B cell (primary cell): ENCODE measurements at regions not wholly inside any gene's neighbourhood (a gene's known extent, or its start where the extent isn't known, plus 50 kb on each side); places are given as distances from the start of the nearest gene placed in this dataset.

ENCODE experiments used
- ATAC-seq: fragments of 200-7000 bp; cut with Tn5 transposase; one replicate; pipeline ENCODE4 v1.10.0; 2021; ENCODE audit warnings: low read depth, mild to moderate bottlenecking, moderate number of reproducible peaks, moderate library complexity
- CTCF ChIA-PET: fragments of 350-600 bp; sonication (Branson Sonifier 250); formaldehyde crosslinking; loops from one replicate; lab custom pipeline; 2021; ENCODE audit warnings: antibody characterized with exemption, inconsistent platforms; lab: Charles Lee
- POLR2A ChIA-PET: fragments of 350-600 bp; sonication (Branson Sonifier 250); formaldehyde crosslinking; loops from one replicate; lab custom pipeline; 2021; ENCODE audit warnings: antibody characterized with exemption; lab: Charles Lee
- DNase-seq: peaks from one replicate; pipeline ENCODE4 v3.0.0; 2013
- H2AFZ ChIP-seq: 2 replicates; pipeline ENCODE4 v1.6.1; 2012; ENCODE audit warnings: mild to moderate bottlenecking, low read depth, low read length; ENCODE audit not compliant: insufficient read depth, poor library complexity, severe bottlenecking
- H3K27ac ChIP-seq, 2 donors: 1 replicate in 1 of 2; 2 replicates in 1 of 2; pipeline ENCODE4 v1.5.1; 2012 to 2013; ENCODE audit warnings: low read length in 2 of 2, mild to moderate bottlenecking in 2 of 2, moderate library complexity in 1 of 2
- H3K27me3 ChIP-seq, 4 experiments: fragments of 200-600 bp in 1 of 4; sonication (generic) in 1 of 4; replicated peaks in 1 of 4; 1 replicate in 2 of 4; 2 replicates in 2 of 4; pipeline versions ENCODE4 v1.6.1 to v1.7.0; 2013 to 2016; ENCODE audit warnings: low read length in 3 of 4, mild to moderate bottlenecking in 2 of 4, mixed read lengths in 1 of 4, moderate library complexity in 1 of 4; ENCODE audit not compliant: insufficient read depth in 4 of 4, control insufficient read depth in 3 of 4; ENCODE audit errors: control extremely low read depth in 1 of 4
- H3K36me3 ChIP-seq, 2 experiments: replicated peaks in 1 of 2; 1 replicate in 1 of 2; 2 replicates in 1 of 2; pipeline versions ENCODE4 v1.6.1 to v1.7.1; 2013; ENCODE audit warnings: low read length in 1 of 2; ENCODE audit not compliant: insufficient read depth in 2 of 2, control insufficient read depth in 1 of 2; ENCODE audit errors: control extremely low read depth in 1 of 2, extremely low read depth in 1 of 2
- H3K4me1 ChIP-seq, 2 donors: fragments of 200-600 bp in 1 of 2; sonication (generic) in 1 of 2; 1 replicate in 1 of 2; 2 replicates in 1 of 2; pipeline versions ENCODE4 v1.5.1 to v1.6.1; 2013 to 2017; ENCODE audit warnings: low read length in 2 of 2; ENCODE audit not compliant: control insufficient read depth in 2 of 2, insufficient read depth in 2 of 2
- H3K4me2 ChIP-seq: replicated peaks from 2 replicates; pipeline ENCODE3; 2012; ENCODE audit warnings: mild to moderate bottlenecking, low read depth, low read length; ENCODE audit not compliant: poor library complexity, severe bottlenecking
- H3K4me3 ChIP-seq, 5 experiments: fragments of 200-600 bp in 1 of 5; sonication (generic) in 1 of 5; 1 replicate in 3 of 5; 2 replicates in 2 of 5; pipeline versions ENCODE4 v1.5.1 to v1.7.0; 2011 to 2016; ENCODE audit warnings: low read length in 4 of 5, mild to moderate bottlenecking in 4 of 5, low read depth in 2 of 5, control low read depth in 1 of 5, moderate library complexity in 1 of 5; ENCODE audit not compliant: insufficient read depth in 1 of 5; ENCODE audit errors: control extremely low read depth in 1 of 5, extremely low read depth in 1 of 5
- H3K79me2 ChIP-seq: fragments of 200-600 bp; sonication (generic); one replicate; pipeline ENCODE4 v1.6.0; 2016; ENCODE audit warnings: low read length; ENCODE audit not compliant: control insufficient read depth, insufficient read depth
- H3K9ac ChIP-seq: fragments of 200-600 bp; sonication (generic); 2 replicates; pipeline ENCODE4 v1.6.1; 2017; ENCODE audit warnings: mild to moderate bottlenecking, low read length, moderate library complexity
- H3K9me3 ChIP-seq, 3 donors: one replicate each; pipeline versions ENCODE4 v1.6.1 to v1.7.1; 2013; ENCODE audit warnings: low read length in 2 of 3; ENCODE audit not compliant: control insufficient read depth in 2 of 3, insufficient read depth in 1 of 3; ENCODE audit errors: control extremely low read depth in 1 of 3
- H4K20me1 ChIP-seq: 2 replicates; pipeline ENCODE4 v1.6.0; 2012; ENCODE audit warnings: mild to moderate bottlenecking, low read length; ENCODE audit not compliant: insufficient read depth, control insufficient read depth, poor library complexity, severe bottlenecking
- H3K27ac Mint-ChIP-seq: one replicate; pipeline ENCODE4 v1.8.0; 2021; ENCODE audit warnings: mixed read lengths
- H3K27me3 Mint-ChIP-seq: one replicate; pipeline ENCODE4 v1.8.0; 2021; ENCODE audit warnings: mixed read lengths
- H3K4me1 Mint-ChIP-seq: one replicate; pipeline ENCODE4 v1.8.0; 2021; ENCODE audit warnings: mixed read lengths
- H3K4me3 Mint-ChIP-seq: one replicate; pipeline ENCODE4 v1.8.0; 2021; ENCODE audit warnings: mixed read lengths
- H3K9me3 Mint-ChIP-seq: one replicate; pipeline ENCODE4 v1.8.0; 2022; ENCODE audit warnings: mixed read lengths; ENCODE audit not compliant: insufficient read depth
- EZH2 ChIP-seq: IDR thresholded peaks from 2 replicates; pipeline ENCODE4 v1.6.1; 2012; ENCODE audit warnings: borderline replicate concordance, low read depth, mild to moderate bottlenecking, moderate library complexity, low read length; ENCODE audit not compliant: insufficient read depth, poor library complexity, severe bottlenecking
- WGBS: methylation state at CpG from one replicate; pipeline ENCODE4 v1.1.5; 2013; ENCODE audit warnings: missing lambda C conversion rate; ENCODE audit not compliant: insufficient coverage; 5-methylcytosine and 5-hydroxymethylcytosine counted together
- intact Hi-C: fragments of 100-400 bp; cut with micrococcal nuclease; formaldehyde crosslinking; loops from one replicate; pipeline ENCODE4 v1.10.0; 2022
- TF ChIP-seq, protein P1 (sequence below): fragments of 200-600 bp; IDR thresholded peaks from one replicate; pipeline ENCODE4 v1.8.0; 2022; ENCODE audit warnings: antibody characterized with exemption, mild to moderate bottlenecking

DNA sequence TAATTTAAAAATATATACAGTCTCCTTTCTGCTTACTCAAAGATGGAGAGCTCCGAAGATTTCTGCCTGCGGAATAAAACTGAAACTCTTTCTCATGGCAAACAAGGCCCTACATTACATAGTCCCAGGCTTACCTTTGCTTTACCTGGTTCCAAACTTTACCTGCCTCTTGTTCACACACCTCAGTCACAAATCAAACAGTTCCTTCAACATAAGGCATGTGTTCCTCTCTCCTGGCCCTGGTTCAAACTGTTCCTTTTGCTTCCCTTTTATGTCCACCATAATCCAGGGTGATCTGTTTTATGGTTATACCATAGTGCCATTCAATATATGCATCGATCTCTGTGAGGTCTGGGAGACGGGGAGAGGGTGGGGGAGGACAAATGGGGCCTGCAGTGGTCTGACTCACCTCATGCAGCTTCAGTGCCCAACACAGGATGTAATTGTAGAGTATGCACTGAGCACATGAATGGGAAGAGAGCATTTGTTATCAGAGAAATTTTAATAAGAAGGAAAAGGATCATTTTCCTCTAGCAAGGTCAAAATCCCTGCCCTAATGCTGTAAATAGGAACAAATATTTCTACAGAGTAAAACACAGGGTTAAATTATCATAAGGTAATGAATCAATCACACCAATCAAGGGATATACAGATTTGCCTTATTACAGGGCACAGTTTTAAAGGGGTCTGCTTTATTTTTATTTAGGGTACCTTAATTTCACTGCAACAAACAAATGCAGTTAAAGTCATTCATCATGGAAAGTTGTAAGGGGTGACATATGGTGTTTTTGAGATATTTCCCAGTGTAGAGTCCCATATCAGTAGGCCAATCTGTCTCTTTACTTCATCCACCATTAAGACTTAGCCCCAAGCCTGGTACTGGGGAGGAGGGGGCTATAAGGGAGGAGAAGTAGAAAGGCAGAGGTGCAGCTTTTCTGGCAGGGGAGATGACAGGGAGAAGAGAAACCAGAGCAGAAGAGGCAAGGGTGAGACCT, 88.8 kb upstream of the PDE1C start:
- H3K27me3 Mint-ChIP-seq, result no peaks in the 10 kb centered on the region
- Histone ChIP-seq H4K20me1 (no peaks in the 10 kb centered on the region), H3K27me3 (no peaks in the 10 kb centered on the region), H3K4me1 (no peaks in the 10 kb centered on the region), H3K36me3 (no peaks in the 10 kb centered on the region), H3K79me2 (no peaks in the 10 kb centered on the region), H3K4me3 (no peak overlapping the region), H2AFZ (no peak overlapping the region), H3K4me2 (no peak overlapping the region), H3K9me3 (peaks cover 0 to 5% (median 0%) of the 10 kb centered on the region in 3 donors), H3K9ac (no peak overlapping the region), H3K27ac (no peak overlapping the region)
- no peak for DNase-seq
- WGBS, result 92% methylated on average over 2 of the region's 4 CpGs
- ChIA-PET POLR2A (no interaction called here), CTCF (no interaction called here)
- TF ChIP-seq, protein P1, sequence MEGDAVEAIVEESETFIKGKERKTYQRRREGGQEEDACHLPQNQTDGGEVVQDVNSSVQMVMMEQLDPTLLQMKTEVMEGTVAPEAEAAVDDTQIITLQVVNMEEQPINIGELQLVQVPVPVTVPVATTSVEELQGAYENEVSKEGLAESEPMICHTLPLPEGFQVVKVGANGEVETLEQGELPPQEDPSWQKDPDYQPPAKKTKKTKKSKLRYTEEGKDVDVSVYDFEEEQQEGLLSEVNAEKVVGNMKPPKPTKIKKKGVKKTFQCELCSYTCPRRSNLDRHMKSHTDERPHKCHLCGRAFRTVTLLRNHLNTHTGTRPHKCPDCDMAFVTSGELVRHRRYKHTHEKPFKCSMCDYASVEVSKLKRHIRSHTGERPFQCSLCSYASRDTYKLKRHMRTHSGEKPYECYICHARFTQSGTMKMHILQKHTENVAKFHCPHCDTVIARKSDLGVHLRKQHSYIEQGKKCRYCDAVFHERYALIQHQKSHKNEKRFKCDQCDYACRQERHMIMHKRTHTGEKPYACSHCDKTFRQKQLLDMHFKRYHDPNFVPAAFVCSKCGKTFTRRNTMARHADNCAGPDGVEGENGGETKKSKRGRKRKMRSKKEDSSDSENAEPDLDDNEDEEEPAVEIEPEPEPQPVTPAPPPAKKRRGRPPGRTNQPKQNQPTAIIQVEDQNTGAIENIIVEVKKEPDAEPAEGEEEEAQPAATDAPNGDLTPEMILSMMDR, result no peak
- no peak for TF ChIP-seq EZH2
- H3K4me1 Mint-ChIP-seq, result no peaks in the 10 kb centered on the region
- no peak overlapping the region for H3K27ac Mint-ChIP-seq
- no peak overlapping the region for H3K4me3 Mint-ChIP-seq
- intact Hi-C loops, result no loop called here
- no peak for ATAC-seq
- no peaks in the 10 kb centered on the region for H3K9me3 Mint-ChIP-seq

DNA sequence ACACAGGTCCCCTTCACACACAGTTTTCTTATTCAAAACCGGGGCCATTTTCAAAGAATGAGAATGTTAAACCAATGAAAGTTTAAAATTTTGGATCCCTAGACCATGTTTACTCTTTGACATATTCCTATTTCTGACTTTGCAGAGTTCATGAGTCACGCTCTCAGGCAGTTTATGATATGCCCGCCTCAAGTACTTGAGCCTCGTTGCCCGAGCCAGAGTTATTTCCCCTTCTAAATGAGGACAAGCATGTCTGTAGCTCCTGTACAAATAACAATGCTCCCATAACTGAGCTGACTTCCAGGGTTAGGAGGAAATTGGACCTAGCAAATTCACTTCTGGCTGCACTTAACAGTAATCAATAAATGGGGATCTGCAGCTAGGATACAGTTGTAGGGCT, 87.9 kb upstream of the PDE1C start:
- no peak for TF ChIP-seq EZH2
- TF ChIP-seq, protein P1, result no peak
- Mint-ChIP-seq H3K9me3 (no peaks in the 10 kb centered on the region), H3K27me3 (no peaks in the 10 kb centered on the region), H3K4me1 (no peaks in the 10 kb centered on the region), H3K27ac (no peak overlapping the region), H3K4me3 (no peak overlapping the region)
- Histone ChIP-seq H3K4me1 (no peaks in the 10 kb centered on the region), H2AFZ (no peak overlapping the region), H3K27me3 (no peaks in the 10 kb centered on the region), H3K36me3 (no peaks in the 10 kb centered on the region), H3K79me2 (no peaks in the 10 kb centered on the region), H3K9ac (no peak overlapping the region), H3K4me2 (no peak overlapping the region), H3K9me3 (peaks cover 0 to 5% (median 0%) of the 10 kb centered on the region in 3 donors), H3K4me3 (no peak overlapping the region), H4K20me1 (no peaks in the 10 kb centered on the region), H3K27ac (no peak overlapping the region)
- no peak for DNase-seq
- ATAC-seq, result no peak
- POLR2A ChIA-PET, result no interaction called here
- 90% methylated on average over 4 of the region's 5 CpGs for WGBS
- CTCF ChIA-PET, result no interaction called here
- intact Hi-C loops, result no loop called here
